ENCODE measurements at regions not wholly inside any gene's neighbourhood (a gene's known extent, or its start where the extent isn't known, plus 50 kb on each side); places are given as distances from the start of the nearest gene placed in this dataset.

DNA sequence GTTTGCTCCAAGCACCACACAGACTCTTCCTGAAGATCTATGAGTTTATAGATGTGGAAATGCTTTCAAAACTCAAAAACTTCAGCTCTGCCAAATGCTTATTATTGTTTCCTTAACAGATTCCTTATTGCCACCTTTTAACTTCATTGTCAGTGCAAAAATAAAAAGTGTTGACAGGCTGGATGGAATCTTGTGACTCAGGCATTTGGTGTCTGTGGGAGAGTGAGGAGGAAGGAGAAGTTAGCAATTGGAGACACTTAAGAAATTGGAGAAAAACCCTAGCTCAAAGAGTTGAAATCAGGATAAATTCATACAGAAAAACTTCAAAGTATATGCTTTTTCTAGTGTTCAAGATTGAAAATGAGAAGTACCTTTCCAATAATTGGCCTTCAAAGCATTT lies 140.6 kb upstream of the PUM3 start:
- Histone ChIP-seq H3K27me3 (ENCODE audit: control insufficient read depth in 2 of 2, insufficient read depth in 2 of 2, low read length in 2 of 2) (no peaks in the 10 kb centered on the region), H3K9ac (ENCODE audit: insufficient read depth in 1 of 2, low read depth in 2 of 2, low read length in 2 of 2) (no peak overlapping the region), H2AFZ (ENCODE audit: low read depth, low read length) (no peak overlapping the region), H4K20me1 (replicated peaks; ENCODE audit: control insufficient read depth, insufficient read depth, low read length) (no peaks in the 10 kb centered on the region), H3K4me3 (no peak overlapping the region), H3K4me2 (ENCODE audit: insufficient read depth, low read length) (no peak overlapping the region), H3K9me3 (replicated peaks; ENCODE audit: control insufficient read depth, insufficient read depth, low read depth, low read length) (no peaks in the 10 kb centered on the region), H3K9me1 (ENCODE audit: control insufficient read depth, insufficient read depth, low read length) (no peaks in the 10 kb centered on the region), H3K27ac (ENCODE audit: extremely low read depth, low read depth, low read length) (no peak overlapping the region), H3K4me1 (replicated peaks in 1 of 2; ENCODE audit: control insufficient read depth in 2 of 2, insufficient read depth in 2 of 2, low read length in 2 of 2) (no peaks in the 10 kb centered on the region), H3K36me3 (ENCODE audit: control insufficient read depth, insufficient read depth, low read length) (no peaks in the 10 kb centered on the region), H3K79me2 (ENCODE audit: control insufficient read depth, insufficient read depth, low read length) (no peaks in the 10 kb centered on the region)
- ChIA-PET POLR2A (interaction anchor here (0.7 kb wide), 1 partner anchor 26 kb away, joined by 3 read pairs; no protein-coding TSS in a partner anchor), CTCF (ENCODE audit: low intra/inter-chr PET ratio) (no interaction called here)
- ATAC-seq (no peak), FAIRE-seq (no peak), DNase-seq (ENCODE audit: extremely low read depth in 1 of 4, low spot score in 3 of 4) (no peak)
- no TSS peak for BruUV-seq (replicated peaks)
- in situ Hi-C loops (cut with MboI): no loop called here
- intact Hi-C loops (cut with micrococcal nuclease): no loop called here
- no peak for TF ChIP-seq CBFB (CRISPR knock-in tag; IDR thresholded peaks at IDR 0.05)
- TF ChIP-seq ZNF551 (CRISPR knock-in tag; IDR thresholded peaks at IDR 0.05): no peak
- no peak for TF ChIP-seq ZNF76 (CRISPR knock-in tag; IDR thresholded peaks at IDR 0.05; ENCODE audit: borderline replicate concordance)
- no peak for TF ChIP-seq SMARCB1 (IDR thresholded peaks at IDR 0.05; ENCODE audit: insufficient read length, low read depth)
- no peak for TF ChIP-seq ZNF507 (tag; conservative IDR thresholded peaks at IDR 0.05)
- TF ChIP-seq EHMT2 (IDR thresholded peaks at IDR 0.05): no peak
- TF ChIP-seq ZNF3 (CRISPR knock-in tag; IDR thresholded peaks at IDR 0.05): no peak
- no peak for TF ChIP-seq CGGBP1 (CRISPR knock-in tag; IDR thresholded peaks at IDR 0.05)
- TF ChIP-seq CHD7 (IDR thresholded peaks at IDR 0.05; ENCODE audit: low read depth, low read length): no peak
- no peak for TF ChIP-seq NR2F6 (CRISPR knock-in tag; IDR thresholded peaks at IDR 0.05)
- TF ChIP-seq FOXK1 (CRISPR knock-in tag; IDR thresholded peaks at IDR 0.05; ENCODE audit: borderline replicate concordance): no peak
- TF ChIP-seq BRF2 (IDR thresholded peaks at IDR 0.05; ENCODE audit: borderline replicate concordance, insufficient read depth, insufficient read length): no peak

Measured in K562 (cell line).